Epithelial cell of esophagus (primary cell): ENCODE measurements at regions not wholly inside any gene's neighbourhood (a gene's known extent, or its start where the extent isn't known, plus 50 kb on each side); places are given as distances from the start of the nearest gene placed in this dataset.
A peak's percentile ranks its signal among the peaks of the same experiment; 100 is the strongest.

Experiments
- DNase-seq: peaks from one replicate; pipeline ENCODE4 v3.0.0; 2010; ENCODE audit warnings: low read depth
- H3K4me3 ChIP-seq: 2 replicates; pipeline ENCODE4 v1.5.1; 2011; ENCODE audit warnings: mild to moderate bottlenecking, low read length, control low read depth
- CTCF ChIP-seq: IDR thresholded peaks from 2 replicates; pipeline ENCODE4 v1.5.1; 2011; ENCODE audit warnings: low read depth, mild to moderate bottlenecking, low read length, control low read depth, inconsistent platforms; ENCODE audit not compliant: insufficient read depth; ENCODE audit errors: missing control alignments

GRCh38 chr7:116425647-116426209 lies 73.8 kb upstream of the CAV2 start:
- DNase-seq = no peak
- no peak for TF ChIP-seq CTCF
- no peak overlapping the region for H3K4me3 ChIP-seq

GRCh38 chr7:116426428-116427156 lies 72.9 kb upstream of the CAV2 start:
- TF ChIP-seq CTCF = no peak
- peak; percentile 89 for DNase-seq
- H3K4me3 ChIP-seq = no peak overlapping the region

DNA sequence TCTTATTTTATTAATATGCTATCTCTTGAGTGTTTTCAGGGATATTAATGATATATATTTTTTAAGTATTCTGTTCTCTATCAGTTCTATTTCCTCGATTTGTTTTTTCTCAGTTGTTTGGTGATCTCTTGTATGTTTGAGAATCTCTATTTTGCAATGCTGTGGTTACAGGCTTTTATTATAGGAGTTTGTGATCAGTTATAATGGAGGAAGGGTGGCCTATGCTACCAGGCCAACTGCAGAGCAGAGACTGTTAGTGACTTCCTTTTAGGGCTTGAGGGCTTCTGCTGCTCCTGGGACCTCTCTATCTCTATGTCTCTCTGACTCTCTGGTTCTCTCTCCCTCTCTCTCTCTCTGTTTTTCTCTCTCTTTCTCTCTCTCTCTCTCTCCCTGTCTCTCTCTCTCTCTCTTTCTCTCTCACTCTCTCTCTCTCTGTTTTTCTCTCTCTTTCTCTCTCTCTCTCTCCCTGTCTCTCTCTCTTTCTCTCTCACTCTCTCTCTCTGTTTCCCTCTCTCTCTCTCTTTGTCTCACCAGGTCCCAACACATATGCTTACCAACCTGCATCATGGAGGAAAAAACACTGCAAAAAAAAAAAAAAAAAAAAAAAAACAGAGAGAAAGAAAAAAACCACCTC lies 69.4 kb upstream of the CAV2 start:
- DNase-seq = no peak
- no peak for TF ChIP-seq CTCF

DNA sequence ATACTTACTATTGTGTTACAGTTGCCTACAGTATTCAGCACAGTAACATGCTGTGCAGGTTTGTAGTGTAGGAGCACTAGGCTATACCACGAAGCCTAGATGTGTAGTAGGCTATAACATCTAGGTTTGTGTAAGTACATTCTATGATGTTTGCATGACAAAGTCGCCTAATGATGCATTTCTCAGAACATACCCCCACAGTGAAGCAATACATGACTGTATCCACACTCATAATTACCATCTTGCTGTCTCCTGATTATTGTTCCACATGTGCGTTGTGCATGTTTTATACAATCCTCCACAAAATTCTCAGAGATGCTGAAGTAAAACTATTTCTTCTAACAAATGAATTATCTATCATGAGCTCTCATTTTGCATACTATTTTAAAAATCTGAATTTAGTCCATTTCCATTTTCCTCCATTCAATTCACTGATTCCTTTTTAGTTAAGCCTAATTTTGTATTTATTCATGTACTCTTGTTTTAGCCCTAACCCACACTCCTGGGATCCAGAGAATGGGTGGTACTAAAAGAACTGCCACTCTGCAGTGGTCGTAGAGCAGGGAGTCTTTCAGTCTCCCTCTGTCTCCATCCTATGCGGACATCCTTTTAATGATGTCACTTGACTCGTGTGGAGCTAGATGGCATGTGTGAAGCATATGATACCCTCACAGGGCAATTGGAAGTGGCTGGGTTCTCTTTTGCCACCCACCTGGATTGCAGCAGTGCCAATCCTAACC lies 67.6 kb upstream of the CAV2 start:
- peak; percentile 32 for DNase-seq
- H3K4me3 ChIP-seq = no peak overlapping the region
- no peak for TF ChIP-seq CTCF

More for the DNA sequence above, 69.4 kb upstream of the CAV2 start:
- H3K4me3 ChIP-seq = no peak overlapping the region

GRCh38 chr7:116432527-116432916 lies 67.0 kb upstream of the CAV2 start:
- no peak for DNase-seq

DNA sequence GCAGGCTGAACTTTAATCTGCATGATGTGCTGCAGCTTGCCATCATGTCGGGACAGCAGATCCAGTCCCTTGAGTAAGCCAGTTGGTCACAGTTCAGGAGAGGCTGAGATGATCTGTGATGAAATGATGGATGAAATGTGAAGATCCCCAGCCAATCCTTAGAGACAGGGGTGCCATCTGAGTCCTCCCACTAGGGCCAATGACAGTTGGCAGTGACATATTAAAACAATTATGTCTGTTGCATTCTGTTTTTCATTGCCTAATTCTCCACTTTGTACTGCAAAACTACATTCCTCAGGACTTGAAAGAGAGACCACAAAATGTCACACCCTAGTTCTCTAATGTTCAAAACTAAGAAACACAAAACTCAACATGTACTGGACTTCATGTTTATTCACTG lies 66.3 kb upstream of the CAV2 start:
- H3K4me3 ChIP-seq = no peak overlapping the region
- TF ChIP-seq CTCF = no peak
- peak; percentile 33 for DNase-seq

More at GRCh38 chr7:116432527-116432916, 67.0 kb upstream of the CAV2 start:
- no peak for TF ChIP-seq CTCF
- no peak overlapping the region for H3K4me3 ChIP-seq
